Inferior parietal cortex (tissue), 1 donor: ENCODE measurements at regions not wholly inside any gene's neighbourhood (a gene's known extent, or its start where the extent isn't known, plus 50 kb on each side); places are given as distances from the start of the nearest gene placed in this dataset.
"Not testable (repeated sequence)": the region's sequence is repeated elsewhere in the genome, so short reads cannot be mapped to it uniquely, and the experiment has no call there.

Source experiments
- DNase-seq: peaks from one replicate; pipeline ENCODE4 v3.0.0-alpha.2; 2016; ENCODE audit errors: extremely low spot score

DNA sequence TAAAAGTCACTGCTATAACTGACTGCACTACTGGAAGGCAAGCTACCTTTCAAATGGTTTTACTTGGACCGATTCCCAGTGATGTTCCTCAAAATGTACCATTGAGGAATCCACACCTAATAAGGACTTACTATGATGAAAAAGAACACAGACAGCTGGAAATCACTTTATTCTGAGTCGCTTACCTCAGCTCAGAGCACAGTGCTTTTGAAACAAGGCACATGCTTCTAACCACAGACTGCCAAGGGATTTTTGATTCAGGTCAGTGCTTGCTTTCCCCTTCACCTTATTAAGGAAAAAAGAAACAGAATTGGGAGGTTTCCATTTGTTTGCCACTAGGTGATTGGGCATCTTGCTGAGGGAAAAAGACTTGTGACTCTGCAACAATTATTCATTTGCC is 707.5 kb upstream of the FSHR start:
- DNase-seq = no peak

DNA sequence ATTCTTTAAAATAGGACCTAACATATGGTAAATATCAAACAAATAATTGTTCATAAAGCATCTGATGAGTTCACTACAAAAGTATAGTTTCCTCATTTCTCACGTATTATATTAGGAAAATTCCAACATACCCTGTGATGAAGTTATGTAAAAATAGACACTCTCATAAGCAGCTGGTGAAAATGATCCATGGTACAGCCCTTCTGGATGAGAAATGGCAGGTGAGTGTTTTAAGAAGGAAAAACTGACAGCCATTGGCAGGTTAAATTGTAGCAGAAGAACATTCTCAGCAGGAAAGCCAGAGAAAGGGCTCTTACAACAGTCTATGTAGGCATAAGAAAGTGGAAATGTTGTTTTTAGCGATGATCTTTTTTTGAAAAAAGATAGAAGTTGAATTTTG is 706.5 kb upstream of the FSHR start:
- DNase-seq = no peak

DNA sequence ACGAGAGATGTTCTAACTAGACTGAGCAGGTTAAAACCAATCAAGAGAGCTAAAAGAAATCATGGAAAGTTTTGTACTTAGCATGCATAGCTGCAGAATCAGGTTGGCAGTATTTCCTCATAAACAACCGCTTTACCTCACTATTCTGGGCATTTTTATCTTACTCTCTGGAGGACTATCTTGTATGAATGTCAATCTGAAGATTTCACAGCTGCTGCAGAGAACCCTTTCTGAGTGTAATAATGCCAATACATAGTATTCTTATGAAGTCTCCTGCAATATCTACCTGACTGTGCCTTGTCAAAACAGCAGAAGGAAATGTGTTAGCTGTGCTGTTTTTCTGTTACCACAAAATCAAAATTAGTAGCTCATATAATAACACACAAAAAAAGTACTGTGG is 705.9 kb upstream of the FSHR start:
- DNase-seq = no peak

DNA sequence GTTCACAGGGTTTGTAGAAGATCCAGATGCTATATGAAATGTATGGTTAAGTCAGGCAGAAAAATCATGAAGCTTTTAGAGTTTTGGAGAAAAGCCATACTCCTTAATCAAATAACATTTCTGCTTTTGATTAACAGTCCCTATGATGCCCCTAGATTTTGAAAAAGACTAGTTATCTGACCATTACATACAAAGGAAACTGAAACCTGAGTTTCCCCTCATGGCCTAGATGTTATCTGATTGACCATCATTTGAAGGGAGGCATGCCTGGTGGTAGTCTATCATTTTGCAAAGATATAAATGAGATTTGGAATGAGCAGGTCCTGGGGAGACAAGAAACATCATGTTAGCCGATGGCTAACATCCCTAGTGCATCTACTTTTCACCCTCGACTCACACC is 704.3 kb upstream of the FSHR start:
- DNase-seq = no peak

DNA sequence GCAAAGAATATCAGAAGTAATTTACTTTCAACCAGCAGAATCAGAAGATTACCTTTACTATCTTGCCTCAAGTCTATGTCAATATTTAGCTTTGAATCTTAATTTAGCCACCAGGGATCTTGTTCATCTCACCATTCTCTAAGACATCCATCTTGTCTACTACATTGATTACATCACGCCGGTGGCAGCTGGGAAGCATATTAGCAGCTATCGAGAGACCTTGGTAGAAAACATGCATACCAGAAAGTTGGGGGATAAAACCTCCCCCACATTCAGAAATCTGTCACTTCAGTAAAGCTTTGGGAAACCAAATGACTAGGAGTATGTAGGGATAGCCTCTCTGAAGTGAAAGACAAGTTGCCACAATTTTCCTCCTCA is 703.8 kb upstream of the FSHR start:
- no peak for DNase-seq

DNA sequence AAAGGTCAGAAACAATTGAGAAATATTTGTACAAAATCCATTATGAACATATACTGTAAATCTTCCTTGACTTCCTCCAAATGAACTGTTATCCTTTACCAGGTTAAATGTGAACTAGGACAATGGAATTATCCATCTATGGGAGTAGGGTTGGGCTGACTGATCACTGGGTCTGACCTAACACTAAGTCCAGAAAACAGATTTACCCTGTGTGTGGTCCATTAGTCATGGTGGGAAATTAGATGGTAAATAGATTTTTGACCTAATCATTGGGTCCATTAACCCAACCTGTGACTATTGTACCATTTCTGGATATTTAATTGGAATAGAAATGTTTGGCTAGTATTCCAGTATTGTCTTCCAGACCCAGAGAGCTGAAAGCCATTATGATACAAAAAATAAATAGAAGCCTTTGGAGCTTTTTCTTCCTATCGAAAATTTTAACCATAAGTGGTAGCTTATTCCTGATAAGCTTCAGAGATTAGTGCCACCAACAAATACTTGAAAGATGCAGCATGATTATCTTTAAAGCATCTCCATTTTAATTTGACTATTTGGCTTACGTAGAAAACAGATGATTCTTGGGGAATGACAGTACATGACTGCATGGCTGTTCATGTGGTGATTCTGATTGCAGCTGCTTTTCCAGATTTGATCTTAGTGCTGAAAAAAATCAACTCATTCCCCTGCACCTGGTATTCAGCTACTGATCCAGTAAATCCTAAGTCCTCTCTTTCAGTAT is 703.2 kb upstream of the FSHR start:
- DNase-seq = no peak

DNA sequence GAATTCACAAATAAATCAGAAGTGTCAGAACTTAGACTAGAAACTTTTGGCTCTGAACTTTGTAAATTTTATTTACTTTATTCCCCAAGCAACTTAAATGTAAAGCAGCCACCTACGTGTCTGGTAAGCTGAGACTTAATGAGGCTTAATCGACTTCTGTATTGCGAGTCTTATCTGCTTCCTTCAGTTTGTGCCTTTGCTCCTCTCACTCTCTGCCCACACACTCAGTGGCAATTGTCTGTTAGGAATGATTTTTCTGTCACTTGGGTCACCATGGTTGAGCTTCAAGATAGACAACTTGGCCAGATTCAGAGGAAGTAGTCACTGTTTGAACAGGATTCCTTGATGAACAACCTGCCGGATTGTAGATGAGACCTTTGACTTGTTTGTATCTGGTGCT is 691.4 kb upstream of the FSHR start:
- no peak for DNase-seq

DNA sequence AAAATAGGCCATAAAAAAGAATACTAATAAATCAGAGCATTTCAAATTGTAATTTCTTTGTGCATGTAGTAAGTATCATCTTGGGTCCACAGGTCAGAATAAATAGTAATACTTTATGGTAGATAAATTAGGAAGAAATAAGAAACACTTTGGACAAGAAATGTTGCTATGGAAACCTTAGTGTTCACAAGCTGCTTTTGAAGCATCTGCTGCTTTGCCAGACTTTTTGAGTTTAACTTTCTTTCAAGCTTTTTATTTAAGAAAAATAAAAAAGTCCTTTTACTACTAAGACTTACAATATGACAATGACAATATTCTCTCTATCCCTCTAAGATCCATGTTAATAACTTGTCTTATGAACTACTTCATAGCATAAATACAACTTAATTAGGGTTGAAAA is 690.7 kb upstream of the FSHR start:
- no peak for DNase-seq

DNA sequence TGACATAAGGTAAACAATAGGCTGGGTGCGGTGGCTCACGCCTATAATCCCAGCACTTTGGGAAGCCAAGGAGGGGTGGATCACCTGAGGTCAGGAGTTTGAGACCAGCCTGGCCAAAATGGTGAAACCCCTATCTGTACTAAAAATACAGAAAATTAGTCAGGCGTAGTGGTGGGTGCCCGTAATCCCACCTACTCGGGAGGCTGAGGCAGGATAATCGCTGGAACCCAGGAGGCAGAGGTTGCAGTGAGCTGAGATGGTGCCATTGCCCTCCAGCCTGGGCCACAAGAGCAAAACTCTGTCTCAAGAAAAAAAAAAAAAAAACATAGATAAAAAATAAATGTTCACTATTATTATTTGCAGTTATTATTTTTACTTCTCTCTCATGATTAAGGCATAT is 689.8 kb upstream of the FSHR start:
- DNase-seq = not testable (repeated sequence)

DNA sequence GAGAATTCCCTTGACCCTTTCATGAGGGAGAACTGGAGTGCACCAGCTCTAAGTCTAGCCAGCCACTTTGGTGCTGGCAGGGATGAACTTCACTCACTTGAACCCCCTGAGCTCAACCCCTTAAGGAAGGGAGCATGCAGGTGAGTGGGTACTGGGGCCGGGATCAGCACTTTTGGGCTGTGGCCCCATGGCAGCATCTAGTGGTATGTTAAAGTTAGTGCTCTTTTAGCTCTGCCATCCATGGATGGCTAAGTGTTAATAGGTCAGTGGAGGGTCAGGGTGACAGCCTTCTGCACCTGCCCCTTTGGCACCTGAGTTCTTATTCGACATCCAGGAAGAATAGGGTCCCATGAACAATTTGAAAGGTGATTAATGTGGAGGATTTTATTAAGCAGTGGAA is 689.0 kb upstream of the FSHR start:
- no peak for DNase-seq

DNA sequence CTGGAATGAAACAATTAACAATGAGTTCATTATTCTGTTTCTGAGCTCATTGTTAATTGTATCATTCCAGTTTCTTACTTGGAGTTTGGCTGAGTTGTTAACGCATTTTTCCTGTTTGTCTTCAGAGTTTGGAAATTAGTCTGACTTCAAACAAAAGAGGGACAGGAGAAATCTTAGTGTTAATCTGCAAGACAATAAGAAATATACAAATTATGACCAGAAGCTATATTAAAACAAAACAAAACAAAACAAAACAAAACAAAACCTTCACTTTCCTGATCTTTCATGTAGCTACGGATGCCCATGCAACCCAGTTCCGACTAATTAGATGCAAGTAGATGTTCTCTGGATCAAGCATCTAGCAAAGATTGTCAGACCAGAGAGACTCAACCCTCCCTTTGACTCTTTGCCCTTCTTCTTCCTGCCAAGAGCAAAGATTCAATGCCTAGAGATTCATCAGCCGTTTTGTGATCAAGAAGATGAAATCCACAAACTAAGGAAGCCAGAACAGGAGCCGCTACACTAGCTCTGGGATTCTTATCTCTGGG is 686.2 kb upstream of the FSHR start:
- no peak for DNase-seq

DNA sequence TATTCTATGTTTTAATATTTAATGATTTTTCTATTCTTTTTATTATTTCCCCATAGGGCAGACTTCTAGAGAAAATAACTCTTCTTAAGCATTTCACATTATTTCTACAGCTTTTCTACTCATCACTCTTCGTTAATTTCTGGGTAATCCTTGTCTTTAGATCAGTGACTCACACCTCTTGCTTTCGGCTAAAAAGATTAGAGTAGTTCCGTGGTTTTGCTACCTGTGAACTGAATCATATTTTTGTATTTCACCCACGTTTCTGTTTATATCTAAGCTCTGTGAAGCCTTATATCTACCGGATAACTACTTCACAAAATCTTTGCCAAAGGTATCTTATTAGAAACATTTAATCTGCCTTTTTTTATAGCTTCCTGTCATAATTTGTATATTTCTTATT is 685.5 kb upstream of the FSHR start:
- no peak for DNase-seq

DNA sequence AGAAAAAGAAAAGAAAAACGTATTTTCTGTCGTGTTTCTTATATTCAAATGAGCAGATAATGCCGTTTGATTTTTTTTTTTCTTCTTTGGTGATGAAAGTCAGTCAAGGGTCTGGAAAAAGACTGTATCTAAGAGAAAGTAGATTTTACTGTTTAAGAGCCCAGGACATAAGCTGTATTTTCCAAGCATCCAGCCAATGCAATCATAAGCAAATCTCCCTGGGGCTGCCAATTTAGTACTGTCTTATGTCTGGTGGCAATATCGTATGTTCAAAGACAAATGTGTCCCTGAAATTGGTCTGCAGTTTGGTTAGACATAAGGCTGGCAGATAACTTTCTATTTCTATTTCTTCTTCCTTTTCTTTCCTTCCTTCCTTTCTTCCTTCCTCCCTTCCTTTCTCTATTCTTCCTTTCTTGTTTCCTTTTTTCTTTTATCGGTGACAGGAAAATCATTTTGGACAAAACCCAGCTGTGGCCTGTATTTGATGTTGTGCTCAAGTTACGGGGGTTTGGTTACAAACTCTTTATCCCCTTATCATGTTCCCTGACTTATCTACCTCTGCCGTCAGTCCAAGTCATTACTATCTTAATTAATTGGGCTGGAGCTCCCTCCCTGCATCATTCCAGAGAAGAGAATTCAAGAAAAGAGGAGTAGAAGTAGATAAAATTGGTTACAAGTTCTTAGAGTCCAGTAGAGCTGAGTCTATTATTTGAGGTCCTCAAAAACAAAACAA is 683.4 kb upstream of the FSHR start:
- DNase-seq = no peak

DNA sequence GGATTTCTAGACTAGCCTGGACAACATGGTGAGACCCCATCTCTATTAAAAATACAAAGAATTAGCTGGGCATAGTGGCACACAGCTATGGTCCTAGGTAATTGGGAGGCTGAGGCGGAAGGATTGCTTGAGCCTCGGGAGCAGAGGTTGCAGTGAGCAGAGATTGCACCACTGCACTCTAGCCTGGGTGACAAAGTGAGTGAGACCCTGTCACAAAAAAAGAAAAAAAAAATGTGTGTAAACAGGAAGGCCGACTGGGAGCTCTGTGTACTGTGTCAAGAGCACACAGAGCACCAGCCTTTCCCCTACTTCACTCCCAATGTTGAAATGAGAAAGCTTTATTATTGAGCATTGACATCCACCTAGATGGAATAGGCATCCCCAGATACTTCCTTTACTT is 681.7 kb upstream of the FSHR start:
- no peak for DNase-seq

DNA sequence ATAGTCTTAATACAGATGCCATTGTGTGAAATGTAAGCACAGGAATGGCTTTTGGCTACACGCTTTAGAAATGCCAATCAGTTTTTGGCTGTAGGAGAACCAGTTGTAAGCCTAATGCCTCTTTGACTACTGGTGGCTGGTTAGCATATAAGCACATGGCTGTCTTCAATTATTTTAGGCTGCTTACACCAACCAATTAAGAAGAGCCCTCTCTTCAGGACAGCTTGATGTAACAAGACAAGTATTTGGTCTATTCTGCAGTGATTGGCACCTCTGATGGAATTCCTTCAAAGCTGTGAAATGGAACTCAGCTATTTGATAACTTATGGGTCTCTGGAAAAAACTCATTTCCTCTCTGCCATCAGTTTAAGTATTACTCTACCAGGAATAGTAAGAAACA is 680.1 kb upstream of the FSHR start:
- DNase-seq = no peak

DNA sequence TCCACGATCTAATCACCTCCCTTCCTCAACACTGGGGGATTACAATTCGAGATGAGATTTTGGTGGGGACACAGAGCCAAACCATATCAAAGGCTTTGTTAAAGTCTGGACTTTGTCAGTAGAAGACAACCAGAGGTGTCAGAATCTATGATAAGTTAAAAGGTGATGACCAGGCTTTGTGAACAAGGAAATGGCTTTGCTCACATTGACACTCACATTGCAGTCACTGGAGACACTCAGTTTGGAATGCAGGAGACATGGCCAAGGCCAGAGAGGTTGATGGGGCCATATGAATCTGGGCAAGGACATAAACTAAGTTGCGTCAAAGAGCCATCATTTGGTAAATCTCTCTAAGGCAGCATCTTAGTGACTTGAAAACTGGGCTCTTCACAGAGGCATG is 678.2 kb upstream of the FSHR start:
- DNase-seq = no peak

DNA sequence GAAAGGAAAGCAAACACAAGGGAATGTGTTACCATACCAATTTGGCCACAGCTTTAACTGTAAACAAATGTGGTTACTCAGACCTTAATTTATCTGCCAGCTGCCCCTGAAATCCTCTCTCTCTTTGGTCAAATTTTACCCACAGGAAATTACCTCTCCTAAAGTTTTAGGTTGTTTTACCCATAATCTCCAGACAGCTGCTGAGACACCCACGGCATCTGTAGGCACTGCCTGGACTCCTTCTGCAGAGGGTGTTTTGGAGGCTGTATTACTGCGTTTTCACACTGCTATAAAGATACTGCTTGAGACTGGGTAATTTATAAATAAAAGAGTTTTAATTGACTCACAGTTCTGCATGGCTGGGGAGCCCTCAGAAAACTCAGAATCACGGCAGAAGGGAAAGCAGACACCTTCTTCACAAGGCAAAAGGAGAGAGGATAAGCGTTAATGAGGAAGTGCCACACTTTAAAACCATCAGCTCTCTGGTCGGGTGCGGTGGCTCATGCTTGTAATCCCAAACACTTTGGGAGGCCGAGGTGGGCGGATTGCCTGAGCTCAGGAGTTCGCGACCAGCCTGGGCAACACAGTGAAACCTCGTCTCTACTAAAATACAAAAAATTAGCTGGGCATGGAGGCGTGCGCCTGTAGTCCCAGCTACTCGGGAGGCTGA is 677.5 kb upstream of the FSHR start:
- no peak for DNase-seq

DNA sequence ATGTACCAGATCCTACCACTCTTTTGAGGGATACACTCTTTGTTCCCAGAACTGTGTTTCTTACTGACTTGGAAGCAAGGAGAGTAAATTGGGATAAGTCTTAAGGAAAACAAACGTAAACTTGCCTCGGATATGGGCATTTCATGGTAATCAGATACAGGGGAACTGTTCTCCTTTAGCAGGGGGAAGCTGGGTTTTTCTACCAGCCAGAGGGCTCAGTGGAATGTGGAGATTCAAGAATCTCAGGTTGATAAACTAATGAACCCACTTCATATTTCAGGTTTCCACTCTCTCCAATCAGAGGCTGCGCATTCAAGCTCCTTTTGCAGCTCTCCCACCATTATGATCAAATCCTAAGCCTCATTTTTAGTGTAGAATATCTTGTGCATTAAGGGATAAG is 676.5 kb upstream of the FSHR start:
- no peak for DNase-seq

DNA sequence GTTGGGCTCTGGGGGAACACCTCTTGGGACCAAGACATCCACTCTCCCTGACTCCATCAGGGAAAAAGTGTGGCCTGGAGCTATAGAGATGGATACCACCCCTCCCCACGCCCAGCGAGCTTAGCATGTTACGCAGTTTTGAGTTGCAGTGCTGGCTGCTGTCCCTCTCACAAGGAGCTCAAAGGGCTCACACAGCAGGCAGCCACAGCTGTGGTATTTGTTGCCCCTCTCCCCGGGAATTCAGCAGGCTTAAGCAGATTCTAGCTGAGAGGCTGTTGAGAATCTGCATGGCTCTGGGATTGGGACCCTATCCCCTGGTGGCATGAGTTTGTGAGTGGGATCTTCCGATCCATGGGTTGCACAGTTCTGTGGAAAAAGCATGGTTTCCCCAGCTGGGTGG is 673.1 kb upstream of the FSHR start:
- no peak for DNase-seq

DNA sequence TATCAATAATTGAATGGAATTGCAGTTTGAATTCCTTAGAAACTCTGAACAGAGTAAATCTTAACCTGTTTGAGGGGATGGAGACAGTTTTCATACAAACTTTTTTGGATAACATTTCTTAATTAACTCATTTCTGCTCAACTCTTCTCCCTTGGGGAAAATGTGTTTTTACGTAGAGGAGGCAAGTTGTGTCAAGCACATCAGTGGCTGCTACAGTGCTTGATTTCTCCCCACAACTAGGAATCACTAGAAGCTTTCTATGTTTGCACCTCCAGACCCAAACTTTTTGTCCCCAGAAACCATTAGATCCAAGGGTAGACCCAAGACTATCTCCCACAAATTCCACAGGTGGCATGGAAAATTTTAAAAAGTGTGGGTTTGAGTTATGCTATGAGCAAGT is 658.9 kb upstream of the FSHR start:
- DNase-seq = no peak

DNA sequence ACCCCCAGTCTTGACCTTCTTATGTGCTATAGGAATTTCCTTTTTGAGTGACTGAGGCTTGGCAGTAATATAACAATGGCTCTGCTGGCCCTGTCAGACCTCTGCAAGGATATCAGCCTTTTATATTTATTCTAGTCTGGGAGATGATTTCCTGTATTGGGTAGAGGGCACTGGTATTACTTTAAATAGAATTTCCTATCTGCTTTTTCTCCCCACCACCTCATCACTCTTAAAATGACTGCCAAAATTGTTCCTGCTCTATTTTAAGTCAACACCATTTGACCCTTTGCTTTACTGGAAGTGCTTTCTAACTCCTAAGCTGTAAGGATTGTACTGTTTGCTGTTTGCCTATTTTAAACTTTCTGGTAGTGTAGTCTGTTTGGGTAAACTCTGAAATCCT is 658.4 kb upstream of the FSHR start:
- DNase-seq = no peak

DNA sequence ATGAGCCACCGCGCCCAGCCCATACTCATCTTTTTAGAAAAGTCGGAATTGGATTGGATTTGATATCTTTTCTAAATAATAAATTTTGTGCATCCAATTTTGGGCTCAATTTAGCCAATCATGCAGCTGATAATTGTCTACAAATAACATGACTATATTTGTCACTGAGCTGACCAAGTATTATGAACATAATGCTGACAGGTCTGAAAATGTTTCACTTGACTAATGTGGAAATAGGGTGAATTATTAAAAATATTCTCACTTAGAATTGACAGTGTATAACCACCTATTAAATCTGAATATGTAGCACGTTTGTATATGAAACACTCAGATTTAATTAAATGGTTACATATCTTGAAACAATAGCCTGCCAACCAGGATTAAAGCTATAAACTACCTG is 657.2 kb upstream of the FSHR start:
- no peak for DNase-seq

DNA sequence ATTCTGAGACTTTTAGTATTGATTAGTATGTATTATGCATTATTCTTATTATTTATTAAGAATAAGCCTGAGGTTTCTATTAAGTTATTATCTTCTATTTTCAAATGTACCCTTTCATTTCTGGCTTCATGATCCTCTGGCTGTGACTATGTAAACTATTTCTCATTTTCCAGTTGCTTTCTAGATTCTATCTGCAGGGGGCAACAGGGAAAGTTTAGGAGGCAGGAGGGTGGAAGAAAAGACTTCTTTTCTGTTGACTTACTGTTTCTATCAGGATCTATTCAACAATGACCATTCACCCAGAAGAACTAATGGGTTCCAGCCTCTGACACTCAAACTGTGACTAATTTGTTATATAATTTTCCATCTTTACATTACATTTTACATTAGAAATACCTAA is 653.4 kb upstream of the FSHR start:
- DNase-seq = no peak
